GM19372 (cell line): ENCODE measurements at regions not wholly inside any gene's neighbourhood (a gene's known extent, or its start where the extent isn't known, plus 50 kb on each side); places are given as distances from the start of the nearest gene placed in this dataset.
"Not testable (repeated sequence)": the region's sequence is repeated elsewhere in the genome, so short reads cannot be mapped to it uniquely, and the experiment has no call there.

ENCODE experiments used
- ATAC-seq: cut with Tn5 transposase; IDR thresholded peaks from one replicate; pipeline ENCODE4 v1.9.1; 2021; ENCODE audit warnings: mild to moderate bottlenecking, low read depth, moderate library complexity; ENCODE audit not compliant: unreplicated experiment

GRCh38 chrX:76987381-76987780, 459.8 kb upstream of the FGF16 start:
- no peak for ATAC-seq

GRCh38 chrX:76996641-76997040, 450.5 kb upstream of the FGF16 start:
- ATAC-seq, result no peak

- ATAC-seq, result no peak
These were observed 443.7 kb upstream of the FGF16 start for GRCh38 chrX:77003530-77003929.

GRCh38 chrX:77003956-77004355, 443.2 kb upstream of the FGF16 start:
- ATAC-seq, result no peak

- no peak for ATAC-seq
These were observed 437.5 kb upstream of the FGF16 start for GRCh38 chrX:77009691-77010090.

GRCh38 chrX:77014377-77015372, 432.5 kb upstream of the FGF16 start:
- ATAC-seq, result no peak

- ATAC-seq, result no peak
These were observed 430.1 kb upstream of the FGF16 start for GRCh38 chrX:77017093-77017492.

- not testable (repeated sequence) for ATAC-seq
These were observed 400.9 kb upstream of the FGF16 start for GRCh38 chrX:77046180-77046810.

GRCh38 chrX:77060572-77060971, 386.6 kb upstream of the FGF16 start:
- no peak for ATAC-seq

- ATAC-seq, result no peak
These were observed 386.2 kb upstream of the FGF16 start for GRCh38 chrX:77061022-77061421.

- ATAC-seq, result no peak
These were observed 385.6 kb upstream of the FGF16 start for GRCh38 chrX:77061545-77061944.

GRCh38 chrX:77065896-77066295, 381.3 kb upstream of the FGF16 start:
- ATAC-seq, result no peak

GRCh38 chrX:77070202-77070918, 376.8 kb upstream of the FGF16 start:
- no peak for ATAC-seq

- ATAC-seq, result no peak
These were observed 370.3 kb upstream of the FGF16 start for GRCh38 chrX:77076896-77077295.

- not testable (repeated sequence) for ATAC-seq
These were observed 366.0 kb upstream of the FGF16 start for GRCh38 chrX:77081237-77081636.

GRCh38 chrX:77085372-77085771, 361.8 kb upstream of the FGF16 start:
- ATAC-seq, result no peak

- ATAC-seq, result no peak
These were observed 359.5 kb upstream of the FGF16 start for GRCh38 chrX:77087529-77088169.

GRCh38 chrX:77088233-77088632, 359.0 kb upstream of the FGF16 start:
- no peak for ATAC-seq

- no peak for ATAC-seq
These were observed 332.7 kb upstream of the FGF16 start for GRCh38 chrX:77114501-77114900.

- no peak for ATAC-seq
These were observed 328.5 kb upstream of the FGF16 start for GRCh38 chrX:77118686-77119085.

GRCh38 chrX:77119706-77120105, 327.5 kb upstream of the FGF16 start:
- no peak for ATAC-seq
